ENCODE measurements at regions not wholly inside any gene's neighbourhood (a gene's known extent, or its start where the extent isn't known, plus 50 kb on each side); places are given as distances from the start of the nearest gene placed in this dataset.

DNA sequence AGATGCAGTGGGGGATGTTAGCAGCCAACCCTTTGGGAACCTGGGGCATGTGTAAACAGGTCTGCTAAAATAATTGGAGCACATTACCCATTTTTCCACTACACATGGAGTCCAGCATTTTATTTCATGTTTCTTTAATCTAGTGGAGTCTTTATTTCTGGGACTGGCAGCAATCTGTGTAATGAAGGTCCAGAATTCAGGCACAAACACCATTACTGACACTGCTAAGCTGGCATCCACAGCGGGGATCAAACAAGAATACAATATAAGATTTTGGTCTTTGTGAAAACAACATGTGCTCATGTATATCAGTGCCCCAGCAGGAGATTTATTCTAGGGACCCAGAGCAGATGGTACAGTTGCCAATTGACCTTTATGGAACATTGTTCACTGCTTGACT lies 1587.0 kb upstream of the PRR20A start:
- no peak for DNase-seq (ENCODE audit: low spot score)
- H3K9me2 ChIP-seq (replicated peaks; ENCODE audit: insufficient read depth), result no peaks in the 10 kb centered on the region
- H3K9me3 ChIP-seq (ENCODE audit: low read depth), result no peaks in the 10 kb centered on the region
- H2AFZ ChIP-seq, result no peak overlapping the region
- TF ChIP-seq EZH2 (IDR thresholded peaks at IDR 0.05; ENCODE audit: borderline replicate concordance), result no peak
- TF ChIP-seq EZH2phosphoT487 (IDR thresholded peaks at IDR 0.05; ENCODE audit: low read depth, severe bottlenecking, unreplicated experiment), result no peak
- TF ChIP-seq CTCF (IDR thresholded peaks at IDR 0.05; ENCODE audit: poor library complexity), result no peak
- H4K20me1 ChIP-seq (ENCODE audit: insufficient read depth, poor library complexity, severe bottlenecking), result no peaks in the 10 kb centered on the region
- H3K4me2 ChIP-seq, result no peak overlapping the region
- 96% methylated on average over 1 of the region's 1 CpG for WGBS (ENCODE audit: low lambda C conversion rate, missing lambda C conversion rate)
- H3K4me3 ChIP-seq, result no peak overlapping the region
- no peaks in the 10 kb centered on the region for H3K36me3 ChIP-seq (replicated peaks; ENCODE audit: insufficient read depth, low read depth)
- H3K27ac ChIP-seq, result no peak overlapping the region
- H3K27me3 ChIP-seq, result no peaks in the 10 kb centered on the region
- H3K4me1 ChIP-seq (ENCODE audit: insufficient read depth), result no peaks in the 10 kb centered on the region
- H3K79me2 ChIP-seq, result no peaks in the 10 kb centered on the region

DNA sequence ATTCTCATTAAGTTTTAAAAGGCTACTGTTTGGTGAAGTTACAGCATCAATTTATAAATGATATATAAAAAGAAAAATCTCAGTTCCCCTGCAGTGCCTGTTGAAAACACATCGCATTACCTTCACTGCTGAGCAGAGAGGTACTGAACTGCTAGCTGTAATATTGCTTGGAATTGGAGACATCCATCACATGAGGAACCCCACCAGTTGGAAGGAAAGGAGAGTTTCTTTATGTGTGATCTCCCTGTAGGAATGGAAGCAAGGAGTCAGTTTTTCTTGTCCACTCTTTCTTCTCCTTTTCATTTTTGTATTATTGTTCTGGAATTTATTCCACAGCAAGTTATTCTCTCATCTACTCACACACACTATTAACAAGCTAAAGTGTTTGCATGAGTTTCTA lies 1586.0 kb upstream of the PRR20A start:
- no peak overlapping the region for H3K4me3 ChIP-seq
- H3K4me2 ChIP-seq, result no peak overlapping the region
- no peaks in the 10 kb centered on the region for H3K9me2 ChIP-seq (replicated peaks; ENCODE audit: insufficient read depth)
- H2AFZ ChIP-seq, result no peak overlapping the region
- no peaks in the 10 kb centered on the region for H3K27me3 ChIP-seq
- TF ChIP-seq CTCF (IDR thresholded peaks at IDR 0.05; ENCODE audit: poor library complexity) (no peak), EZH2 (IDR thresholded peaks at IDR 0.05; ENCODE audit: borderline replicate concordance) (no peak), EZH2phosphoT487 (IDR thresholded peaks at IDR 0.05; ENCODE audit: low read depth, severe bottlenecking, unreplicated experiment) (no peak)
- no peaks in the 10 kb centered on the region for H3K9me3 ChIP-seq (ENCODE audit: low read depth)
- DNase-seq (ENCODE audit: low spot score), result no peak
- no peaks in the 10 kb centered on the region for H4K20me1 ChIP-seq (ENCODE audit: insufficient read depth, poor library complexity, severe bottlenecking)
- H3K27ac ChIP-seq, result no peak overlapping the region
- WGBS (ENCODE audit: low lambda C conversion rate, missing lambda C conversion rate), result 94% methylated on average over 1 of the region's 1 CpG
- no peaks in the 10 kb centered on the region for H3K79me2 ChIP-seq
- no peaks in the 10 kb centered on the region for H3K4me1 ChIP-seq (ENCODE audit: insufficient read depth)
- H3K36me3 ChIP-seq (replicated peaks; ENCODE audit: insufficient read depth, low read depth), result no peaks in the 10 kb centered on the region

- TF ChIP-seq EZH2 (IDR thresholded peaks at IDR 0.05; ENCODE audit: borderline replicate concordance) (no peak), CTCF (IDR thresholded peaks at IDR 0.05; ENCODE audit: poor library complexity) (no peak), EZH2phosphoT487 (IDR thresholded peaks at IDR 0.05; ENCODE audit: low read depth, severe bottlenecking, unreplicated experiment) (no peak)
- no peak overlapping the region for H3K4me2 ChIP-seq
- no peaks in the 10 kb centered on the region for H3K36me3 ChIP-seq (replicated peaks; ENCODE audit: insufficient read depth, low read depth)
- H3K9me3 ChIP-seq (ENCODE audit: low read depth), result no peaks in the 10 kb centered on the region
- H3K79me2 ChIP-seq, result no peaks in the 10 kb centered on the region
- DNase-seq (ENCODE audit: low spot score), result no peak
- no peak overlapping the region for H3K27ac ChIP-seq
- H2AFZ ChIP-seq, result no peak overlapping the region
- no peaks in the 10 kb centered on the region for H4K20me1 ChIP-seq (ENCODE audit: insufficient read depth, poor library complexity, severe bottlenecking)
- no peak overlapping the region for H3K4me3 ChIP-seq
- H3K27me3 ChIP-seq, result no peaks in the 10 kb centered on the region
- H3K4me1 ChIP-seq (ENCODE audit: insufficient read depth), result no peaks in the 10 kb centered on the region
- H3K9me2 ChIP-seq (replicated peaks; ENCODE audit: insufficient read depth), result no peaks in the 10 kb centered on the region
Observed at GRCh38 chr13:55560331-55560730, 1580.4 kb upstream of the PRR20A start.

DNA sequence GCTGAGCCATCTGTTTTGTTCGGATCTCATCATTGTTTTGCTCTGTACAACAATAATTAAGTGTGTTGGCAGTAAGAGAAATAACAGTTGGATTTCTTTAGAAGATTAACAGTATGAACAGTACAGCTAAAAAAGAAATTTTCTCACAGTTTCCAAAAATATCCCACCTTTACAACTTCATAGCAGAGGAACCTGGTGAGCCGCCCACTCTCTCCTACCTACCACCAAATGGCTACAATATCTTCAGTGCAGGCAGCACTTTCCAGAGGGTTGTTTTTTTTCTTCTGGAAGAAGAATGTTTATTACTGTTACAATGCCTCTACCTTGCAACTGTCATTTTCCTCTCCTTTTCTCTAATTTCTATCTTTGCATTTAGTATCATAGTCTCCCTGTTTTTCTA lies 1577.5 kb upstream of the PRR20A start:
- TF ChIP-seq EZH2phosphoT487 (IDR thresholded peaks at IDR 0.05; ENCODE audit: low read depth, severe bottlenecking, unreplicated experiment), result no peak
- no peak for TF ChIP-seq CTCF (IDR thresholded peaks at IDR 0.05; ENCODE audit: poor library complexity)
- no peak for TF ChIP-seq EZH2 (IDR thresholded peaks at IDR 0.05; ENCODE audit: borderline replicate concordance)
- H3K27me3 ChIP-seq, result no peaks in the 10 kb centered on the region
- H3K4me3 ChIP-seq, result no peak overlapping the region
- H3K9me3 ChIP-seq (ENCODE audit: low read depth), result no peaks in the 10 kb centered on the region
- no peaks in the 10 kb centered on the region for H4K20me1 ChIP-seq (ENCODE audit: insufficient read depth, poor library complexity, severe bottlenecking)
- no peaks in the 10 kb centered on the region for H3K9me2 ChIP-seq (replicated peaks; ENCODE audit: insufficient read depth)
- WGBS (ENCODE audit: low lambda C conversion rate, missing lambda C conversion rate), result 82% methylated on average over 2 of the region's 2 CpGs
- no peaks in the 10 kb centered on the region for H3K36me3 ChIP-seq (replicated peaks; ENCODE audit: insufficient read depth, low read depth)
- H3K27ac ChIP-seq, result no peak overlapping the region
- H3K79me2 ChIP-seq, result no peaks in the 10 kb centered on the region
- no peaks in the 10 kb centered on the region for H3K4me1 ChIP-seq (ENCODE audit: insufficient read depth)
- H3K4me2 ChIP-seq, result no peak overlapping the region
- DNase-seq (ENCODE audit: low spot score), result no peak
- no peak overlapping the region for H2AFZ ChIP-seq

All from hepatocyte (in vitro differentiated cells).